ENCODE measurements at regions not wholly inside any gene's neighbourhood (a gene's known extent, or its start where the extent isn't known, plus 50 kb on each side); places are given as distances from the start of the nearest gene placed in this dataset.
"Not testable (repeated sequence)": the region's sequence is repeated elsewhere in the genome, so short reads cannot be mapped to it uniquely, and the experiment has no call there.

DNA sequence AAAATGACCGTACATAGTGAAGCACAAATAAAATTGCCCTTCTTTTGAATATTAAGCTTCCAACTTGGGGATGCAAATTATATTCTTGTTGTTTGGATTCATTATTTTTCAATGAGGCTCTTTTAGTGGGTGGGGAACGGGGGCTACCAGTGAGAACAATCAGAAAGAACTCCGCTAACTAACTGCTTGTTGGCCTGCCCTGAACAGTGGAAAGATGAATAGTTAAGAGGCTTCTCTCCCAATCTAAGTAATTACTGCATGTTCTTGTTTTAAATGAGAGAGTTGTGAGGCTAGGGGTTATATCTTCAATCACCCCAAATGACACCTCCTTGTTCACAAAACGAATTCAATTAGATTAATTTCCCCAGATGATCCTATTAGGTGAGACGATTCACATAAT is 322.0 kb downstream of the FAT3 start:
- DNase-seq: no peak

DNA sequence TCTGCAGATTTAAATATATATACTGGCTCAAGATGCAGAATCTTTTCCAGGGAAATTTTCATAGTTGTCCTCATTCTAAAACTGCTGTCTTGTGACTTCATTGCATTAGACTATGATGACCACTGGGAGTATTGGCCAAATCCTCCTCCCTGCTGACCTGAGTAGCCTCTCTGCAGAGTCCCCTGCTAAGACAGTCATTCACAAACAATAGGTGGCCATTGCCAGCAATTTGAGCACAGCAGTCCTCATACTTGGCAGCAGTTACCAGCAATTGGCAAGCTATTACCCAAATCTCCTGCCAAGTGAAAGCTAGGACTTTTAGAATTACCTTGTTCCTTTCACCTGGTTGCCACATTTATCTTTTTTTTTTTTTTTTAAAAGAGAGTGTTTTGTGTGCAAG is 325.8 kb downstream of the FAT3 start:
- DNase-seq: no peak

DNA sequence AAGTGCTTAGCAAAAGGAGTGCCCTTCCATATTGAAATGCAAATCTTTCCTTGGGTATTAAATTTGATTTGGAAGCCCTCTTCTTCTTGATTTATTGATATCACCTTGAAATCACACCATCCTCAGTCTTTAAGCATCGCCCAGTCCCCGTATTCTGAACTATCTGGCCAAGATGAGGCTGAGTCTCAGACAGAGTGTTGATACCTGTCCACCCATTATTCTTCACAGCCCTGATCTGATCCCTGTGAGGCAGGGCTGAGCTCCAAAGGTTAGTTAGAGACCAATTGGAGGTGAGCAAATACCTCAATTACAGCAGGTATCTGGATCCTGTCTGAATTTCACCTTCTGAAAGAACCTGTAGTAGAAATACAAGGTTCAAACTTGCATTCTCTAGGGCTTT is 326.3 kb downstream of the FAT3 start:
- no peak for DNase-seq

DNA sequence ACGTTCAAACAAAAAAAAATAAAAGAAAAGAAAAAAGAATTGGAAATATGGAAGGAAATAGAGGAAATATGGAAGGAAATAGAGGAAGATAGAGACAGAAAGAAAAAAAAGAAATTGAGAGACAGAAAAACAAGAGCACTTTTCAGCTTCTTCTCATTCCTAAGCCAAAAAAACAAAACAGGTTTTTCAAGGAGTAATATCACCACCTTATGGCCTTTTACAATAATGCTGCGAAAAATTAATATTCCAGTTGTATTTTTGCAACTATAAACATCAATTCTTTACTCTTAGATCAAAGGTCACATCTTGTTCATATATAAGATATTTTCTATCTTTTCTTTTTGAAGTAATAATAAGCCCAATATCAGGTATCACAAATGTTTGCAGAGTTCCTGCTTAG is 328.3 kb downstream of the FAT3 start:
- no peak for DNase-seq

DNA sequence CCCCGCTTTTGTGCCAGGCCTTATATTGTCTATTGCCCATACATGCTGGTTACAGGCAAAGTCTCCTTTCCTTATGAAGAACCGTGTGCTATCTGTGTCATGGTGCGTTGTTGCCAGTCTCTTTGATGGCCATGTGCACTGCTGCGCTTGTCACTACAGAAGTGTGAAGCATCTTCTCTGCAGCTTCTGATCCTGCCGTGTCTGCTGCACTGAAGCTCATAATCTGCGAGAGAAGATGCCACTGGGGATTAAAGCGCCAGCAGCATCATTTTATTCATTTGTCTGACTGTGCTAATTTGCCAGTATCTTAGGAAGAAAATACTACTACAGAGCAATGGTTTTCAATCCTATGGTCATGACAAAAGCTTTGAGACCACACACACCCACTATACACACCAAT is 330.1 kb downstream of the FAT3 start:
- no peak for DNase-seq

DNA sequence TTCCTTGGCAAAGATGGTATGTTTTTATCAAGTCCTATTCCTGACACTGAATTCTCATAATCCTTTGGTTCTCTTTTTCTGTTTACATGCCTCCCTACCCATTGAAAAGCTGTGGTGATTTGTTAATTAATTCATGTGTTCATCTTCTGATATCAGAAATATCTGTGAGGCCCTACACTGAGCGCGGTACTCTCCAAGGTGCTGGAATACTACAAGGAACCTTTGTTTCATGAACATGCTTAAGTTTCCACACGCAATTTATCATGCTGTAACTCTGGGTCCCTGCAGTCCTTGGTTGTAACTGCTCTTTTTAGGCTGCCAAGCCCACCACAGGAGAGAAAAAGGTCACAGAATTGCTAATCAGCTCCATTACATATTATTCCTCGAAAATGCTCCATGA is 331.8 kb downstream of the FAT3 start:
- no peak for DNase-seq

DNA sequence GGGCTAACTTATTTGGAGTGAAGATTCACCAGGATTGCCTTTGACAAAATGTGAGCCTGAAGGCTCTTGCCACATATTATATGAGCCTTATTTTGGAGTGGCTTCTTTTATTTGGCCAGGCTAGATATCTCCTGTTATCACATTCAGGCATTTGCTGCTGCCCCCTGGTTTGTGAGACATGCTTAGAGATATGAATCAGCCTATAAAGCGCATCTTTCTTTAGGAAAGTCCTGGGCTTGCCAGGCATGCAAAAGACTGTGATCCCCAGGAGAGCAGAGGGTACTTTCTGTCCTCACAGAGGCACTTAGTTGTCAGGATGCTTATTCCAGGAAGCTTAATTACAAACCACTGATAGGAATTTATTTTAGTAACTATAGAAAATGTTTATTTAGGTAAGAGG is 333.3 kb downstream of the FAT3 start:
- DNase-seq: no peak

DNA sequence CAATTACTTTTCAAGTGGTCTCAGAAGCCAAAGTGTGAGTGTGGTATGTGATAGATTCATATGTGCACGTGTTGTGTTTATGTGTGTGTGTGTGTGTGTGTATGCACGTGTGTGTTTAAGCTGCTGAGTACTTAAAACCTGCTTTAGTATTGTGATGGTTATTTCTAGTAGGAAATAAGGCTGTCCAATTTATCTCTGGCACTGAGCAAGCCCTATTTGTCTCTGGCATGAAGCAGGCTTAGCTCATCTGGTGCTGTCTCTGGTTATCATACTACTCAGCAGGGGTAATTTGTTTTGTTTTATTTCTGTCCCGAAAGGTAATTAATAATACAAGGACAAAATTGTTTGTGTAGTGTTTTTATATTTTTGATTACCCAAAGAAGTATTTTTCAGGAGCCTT is 333.7 kb downstream of the FAT3 start:
- no peak for DNase-seq

DNA sequence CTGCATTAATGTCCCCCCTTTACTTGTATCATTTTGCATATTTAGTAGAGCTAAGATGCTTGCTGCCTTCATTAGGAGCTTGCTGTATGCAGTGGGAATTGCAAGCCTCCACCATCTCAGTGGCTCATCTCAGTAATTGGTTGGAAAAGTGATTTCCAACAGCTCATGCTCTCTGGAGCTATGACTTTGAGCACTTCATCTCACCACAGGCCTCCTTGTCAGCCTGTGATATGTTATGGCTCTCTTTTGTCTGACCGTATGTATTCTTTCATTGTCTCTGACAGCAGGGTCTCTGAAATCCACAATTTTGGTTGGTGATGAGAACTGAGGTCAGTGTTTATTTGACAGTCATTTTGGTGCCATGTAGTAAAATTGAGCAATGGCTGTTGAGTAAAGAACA is 345.1 kb downstream of the FAT3 start:
- DNase-seq: no peak

DNA sequence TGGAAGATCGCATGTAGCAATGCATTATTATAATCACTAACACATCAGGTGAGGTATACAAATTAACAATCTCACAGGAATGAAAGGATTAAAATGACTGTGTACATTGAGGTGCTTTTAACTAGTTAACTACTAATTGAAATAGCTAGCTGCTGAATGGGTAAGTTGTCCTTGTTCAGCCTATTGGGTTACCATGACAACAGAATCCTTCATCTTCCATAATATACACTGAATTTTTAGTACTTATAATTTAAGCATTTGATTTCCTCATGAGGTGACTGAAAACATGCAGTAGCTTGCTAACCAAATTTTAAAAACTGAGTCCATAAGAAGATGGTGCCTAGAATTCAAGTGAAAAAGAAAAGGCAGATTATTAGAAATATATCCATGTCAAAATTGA is 347.9 kb downstream of the FAT3 start:
- no peak for DNase-seq

DNA sequence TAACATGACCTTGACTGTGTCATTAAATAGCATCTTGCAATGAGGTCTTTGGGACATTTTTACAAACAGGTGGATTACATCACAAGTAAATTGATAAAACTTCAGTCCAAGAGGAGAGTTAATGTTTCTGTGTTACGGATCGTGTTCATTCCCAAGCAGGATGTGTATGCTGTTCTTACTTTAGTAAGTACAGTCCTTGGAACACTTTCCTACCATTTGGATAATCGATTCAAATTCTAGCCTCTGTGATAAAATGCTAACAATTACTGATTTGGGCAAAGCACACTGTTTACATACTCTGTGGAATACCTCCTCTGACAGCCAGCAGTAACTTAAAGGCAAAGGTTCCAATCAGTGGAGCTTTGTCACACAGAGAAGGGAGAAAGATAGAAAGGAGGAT is 351.7 kb downstream of the FAT3 start:
- DNase-seq: no peak

DNA sequence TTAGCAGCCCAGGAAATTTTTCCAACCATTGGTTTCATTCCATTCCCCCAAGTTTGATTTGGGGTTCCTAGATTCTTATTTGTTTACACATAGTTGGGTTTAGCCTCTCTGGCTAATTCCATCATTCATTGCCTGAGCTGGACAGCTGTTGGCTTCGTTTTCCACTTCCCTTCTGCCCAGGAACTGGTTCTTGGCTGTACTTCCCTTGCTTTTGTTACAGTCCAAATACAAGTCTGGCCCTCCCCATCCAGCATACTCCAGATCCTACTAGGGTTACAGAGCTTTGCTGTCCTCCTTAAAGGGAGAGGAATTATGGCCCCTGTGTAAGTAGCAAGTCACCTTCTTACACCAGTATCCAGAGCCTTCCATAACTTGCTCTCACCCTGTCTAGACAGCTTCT is 356.3 kb downstream of the FAT3 start:
- no peak for DNase-seq

DNA sequence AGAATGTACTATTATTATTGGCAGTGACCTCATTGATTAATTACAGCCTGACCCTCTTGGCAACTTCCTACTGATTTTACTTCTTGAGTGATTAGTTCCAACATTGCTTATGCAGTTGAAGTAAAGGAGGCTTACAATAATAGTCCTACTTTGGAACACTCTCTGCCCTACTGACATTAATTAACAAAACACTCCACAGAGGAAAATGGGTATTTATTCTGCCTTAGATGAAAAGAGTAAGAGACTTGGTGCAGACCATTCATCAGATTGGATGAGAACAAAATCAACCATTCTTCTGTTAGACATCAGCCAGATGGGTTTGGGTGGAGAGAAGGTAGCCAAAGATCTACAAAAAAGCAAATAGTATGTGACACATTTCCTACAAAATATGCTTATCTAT is 363.8 kb downstream of the FAT3 start:
- DNase-seq: no peak

DNA sequence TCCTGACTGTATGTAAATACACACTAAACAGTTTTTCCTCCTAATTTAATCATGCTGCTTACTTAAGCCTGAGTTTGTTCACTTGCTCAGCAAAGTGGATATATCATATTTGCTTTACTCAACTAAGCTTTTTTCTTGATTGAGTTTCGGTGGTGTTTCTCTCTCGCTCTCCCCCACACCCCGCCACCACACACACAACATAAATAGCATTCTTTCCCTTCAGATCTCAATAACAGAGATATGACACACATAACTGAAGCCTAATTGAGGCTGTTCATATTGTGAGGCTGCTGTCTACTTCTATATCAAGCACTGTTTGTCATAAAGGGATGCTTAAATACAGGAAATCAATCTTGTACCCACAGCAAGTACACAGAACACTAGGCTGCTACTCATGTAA is 364.9 kb downstream of the FAT3 start:
- DNase-seq: no peak

DNA sequence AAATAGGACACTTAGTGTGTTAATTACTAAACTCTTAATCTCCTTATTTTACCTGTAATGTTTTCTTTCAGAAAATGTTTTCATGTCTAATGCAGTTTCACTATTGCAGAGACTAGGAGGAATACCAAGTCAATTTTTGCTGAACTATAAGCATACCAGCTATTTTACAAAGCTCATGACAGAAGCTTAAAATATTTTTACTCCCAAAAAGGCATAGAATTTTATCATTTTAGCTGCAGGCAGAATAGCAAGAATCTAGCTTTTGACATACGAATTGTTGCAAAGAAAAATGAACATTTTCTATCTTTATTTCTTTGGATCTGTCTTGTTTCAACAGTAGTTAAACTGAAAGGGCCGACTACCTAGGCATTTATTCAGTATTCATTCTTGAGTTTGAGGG is 366.9 kb downstream of the FAT3 start:
- no peak for DNase-seq

DNA sequence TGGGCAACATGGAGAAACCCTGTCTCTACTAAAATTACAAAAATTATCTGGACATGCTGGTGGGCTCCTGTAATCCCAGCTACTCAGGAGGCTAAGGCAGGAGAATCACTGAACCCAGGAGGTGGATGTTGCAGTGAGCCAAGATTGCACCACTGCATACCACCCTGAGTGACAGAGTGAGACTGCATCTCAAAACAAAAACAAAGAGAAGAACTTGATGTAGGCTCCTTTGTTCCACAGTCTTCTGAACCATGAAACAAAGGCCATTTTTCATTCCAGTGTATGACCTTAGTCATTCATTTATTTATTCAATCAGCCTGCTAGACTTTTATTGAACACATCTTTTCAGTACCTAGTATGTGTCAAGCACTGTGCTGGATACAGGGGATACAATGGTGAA is 369.6 kb downstream of the FAT3 start:
- DNase-seq: no peak

DNA sequence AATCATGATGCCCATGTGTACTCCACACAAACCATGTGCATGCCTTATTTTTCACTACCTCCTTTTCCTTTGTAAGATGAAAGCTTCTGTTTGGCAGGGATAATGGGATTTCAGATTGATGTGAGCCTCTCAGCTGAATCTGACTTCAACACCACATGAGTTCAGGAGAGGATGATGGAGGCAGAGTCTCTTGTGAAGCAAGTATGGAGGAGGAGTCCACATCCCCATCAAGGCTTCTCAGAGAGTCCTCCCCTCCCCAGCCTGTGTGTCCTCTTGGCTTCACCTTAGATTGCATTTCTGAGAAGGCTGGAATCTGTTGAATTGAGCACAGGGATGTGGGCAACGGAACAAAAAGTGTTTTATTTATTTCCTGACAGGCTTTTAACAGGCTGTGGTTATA is 370.4 kb downstream of the FAT3 start:
- no peak for DNase-seq

DNA sequence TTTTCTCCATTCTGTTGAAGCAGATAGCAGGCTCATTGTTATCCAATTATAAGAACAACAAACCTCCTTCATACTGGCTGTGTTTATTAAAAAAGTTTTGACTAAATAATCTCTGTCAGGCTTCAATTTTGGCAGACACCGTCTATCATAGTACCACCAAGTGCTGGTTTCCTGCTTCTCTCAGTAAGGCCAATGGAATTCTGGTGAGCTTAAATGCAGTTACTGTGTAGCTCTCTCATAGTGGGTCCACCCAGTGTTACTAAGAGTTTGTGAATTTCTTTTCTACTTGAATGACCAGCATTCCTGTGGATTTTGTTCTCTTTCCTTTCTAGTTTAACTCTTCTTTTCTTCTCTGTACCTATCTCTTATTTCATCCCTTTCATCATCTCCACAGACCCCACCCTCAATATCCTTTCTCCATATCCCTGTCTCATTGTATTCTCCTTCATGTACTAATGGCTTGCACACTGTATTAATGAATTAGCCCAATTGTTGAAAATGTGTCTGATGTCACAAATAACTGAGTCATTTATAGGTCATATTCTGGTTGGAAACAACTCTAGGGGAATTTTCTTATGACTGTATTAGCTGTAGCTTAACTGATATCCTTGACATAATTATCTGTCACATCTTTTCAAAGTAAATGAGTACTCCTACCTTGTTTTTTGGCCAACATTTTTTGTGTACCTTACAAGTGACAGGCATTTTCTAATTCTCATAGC is 372.1 kb downstream of the FAT3 start:
- no peak for DNase-seq

DNA sequence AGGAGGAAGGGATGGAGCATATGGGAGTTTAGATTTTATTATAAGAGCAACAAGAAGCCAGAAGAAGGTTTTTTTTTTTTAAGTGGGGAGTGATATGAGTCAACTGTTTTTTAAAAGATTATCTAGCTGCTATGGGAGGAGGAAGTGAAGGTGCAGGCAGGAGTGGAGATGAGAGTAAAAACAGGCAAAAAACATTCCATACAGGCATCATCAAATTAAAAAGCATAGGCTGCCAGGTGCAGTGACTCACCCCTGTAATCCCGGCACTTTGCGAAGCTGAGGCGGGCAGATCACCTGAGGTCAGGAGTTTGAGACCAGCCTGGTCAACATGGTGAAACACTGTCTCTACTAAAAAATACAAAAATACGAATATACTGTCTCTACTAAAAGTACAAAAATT is 368.4 kb upstream of the MTNR1B start:
- no peak for DNase-seq

DNA sequence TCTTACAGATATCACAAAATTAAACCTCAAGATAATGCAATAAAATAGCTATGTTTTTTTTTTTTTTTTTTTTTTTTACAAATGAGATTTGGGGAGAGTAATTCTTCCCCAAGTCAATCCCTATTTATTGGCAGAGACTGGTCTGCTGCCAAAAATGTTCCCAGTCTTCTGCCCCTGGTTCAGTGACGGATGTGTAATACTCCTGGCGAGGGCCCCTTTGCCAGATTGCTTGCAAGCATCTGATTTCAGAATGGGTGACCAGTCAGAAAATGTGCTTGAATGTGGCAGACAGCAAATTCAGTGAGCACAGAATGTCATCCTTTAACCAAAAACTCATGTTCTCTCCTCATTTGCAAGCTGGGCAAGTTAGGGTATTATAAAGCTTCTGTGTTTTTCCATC is 363.8 kb upstream of the MTNR1B start:
- DNase-seq: no peak

DNA sequence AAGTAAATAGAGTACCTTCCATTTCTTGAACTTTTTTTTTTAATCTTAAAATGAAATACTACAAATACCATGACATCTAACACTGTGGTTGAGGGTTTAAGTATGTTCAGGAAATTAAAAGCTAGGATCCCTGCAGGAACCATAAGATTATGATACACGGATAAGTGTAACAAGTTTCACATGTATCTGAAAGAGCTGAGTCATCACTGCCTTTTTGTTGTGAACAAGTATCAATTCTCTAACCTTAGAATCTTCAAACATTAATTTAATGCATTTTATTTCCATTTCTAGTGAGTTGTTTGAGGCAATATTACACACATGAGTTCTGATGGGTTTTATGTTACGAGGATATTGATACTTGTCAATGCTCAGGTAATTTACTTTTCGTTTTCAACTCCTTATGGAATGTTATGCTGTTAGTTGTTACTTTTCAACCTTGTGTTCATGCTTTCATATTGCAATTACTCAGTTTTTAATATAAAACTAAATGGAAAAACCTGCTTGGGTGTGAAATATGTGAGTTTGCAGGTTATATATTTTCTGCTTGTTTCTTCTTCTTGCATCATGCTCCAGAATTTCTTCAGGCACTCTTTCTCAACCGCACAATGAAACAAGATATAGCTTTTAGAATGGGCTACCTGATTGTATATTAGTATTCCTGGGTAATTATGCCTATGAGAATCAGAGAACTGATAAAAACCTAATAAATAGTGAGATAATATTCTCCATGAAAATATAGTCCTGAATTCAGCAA is 361.3 kb upstream of the MTNR1B start:
- DNase-seq: no peak

DNA sequence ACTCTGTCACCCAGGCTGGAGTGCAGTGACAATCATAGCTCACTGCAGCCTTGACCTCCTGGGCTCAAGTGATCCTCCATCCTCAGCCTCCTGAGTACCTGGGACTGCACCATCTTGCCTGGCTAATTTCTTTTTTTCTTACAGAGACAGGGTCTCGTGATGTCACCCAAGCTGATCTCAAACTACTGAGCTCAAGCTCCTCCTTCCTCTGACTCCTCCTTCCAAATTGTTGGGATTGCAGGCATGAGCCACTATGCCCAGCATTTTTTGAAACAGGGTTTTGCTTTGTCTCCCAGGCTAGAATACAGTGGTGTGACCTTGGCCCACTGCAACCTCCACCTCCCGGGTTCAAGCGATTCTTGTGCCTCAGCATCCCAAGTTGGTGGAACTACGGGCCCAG is 358.3 kb upstream of the MTNR1B start:
- DNase-seq: no peak

DNA sequence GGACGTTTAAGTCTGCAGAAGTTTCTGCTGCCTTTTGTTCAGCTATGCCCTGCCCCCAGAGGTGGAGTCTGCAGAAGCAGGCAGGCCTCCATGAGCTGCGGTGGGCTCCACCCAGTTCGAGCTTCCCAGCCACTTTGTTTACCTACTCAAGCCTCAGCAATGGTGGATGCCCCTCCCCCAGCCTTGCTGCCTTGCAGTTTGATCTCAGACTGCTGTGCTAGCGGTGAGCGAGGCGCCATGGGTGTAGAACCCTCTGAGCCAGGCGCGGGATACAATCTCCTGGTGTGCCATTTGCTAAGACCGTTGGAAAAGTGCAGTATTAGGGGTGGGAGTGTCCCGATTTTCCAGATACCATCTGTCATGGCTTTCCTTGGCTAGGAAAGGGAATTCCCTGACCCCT is 351.4 kb upstream of the MTNR1B start:
- not testable (repeated sequence) for DNase-seq

DNA sequence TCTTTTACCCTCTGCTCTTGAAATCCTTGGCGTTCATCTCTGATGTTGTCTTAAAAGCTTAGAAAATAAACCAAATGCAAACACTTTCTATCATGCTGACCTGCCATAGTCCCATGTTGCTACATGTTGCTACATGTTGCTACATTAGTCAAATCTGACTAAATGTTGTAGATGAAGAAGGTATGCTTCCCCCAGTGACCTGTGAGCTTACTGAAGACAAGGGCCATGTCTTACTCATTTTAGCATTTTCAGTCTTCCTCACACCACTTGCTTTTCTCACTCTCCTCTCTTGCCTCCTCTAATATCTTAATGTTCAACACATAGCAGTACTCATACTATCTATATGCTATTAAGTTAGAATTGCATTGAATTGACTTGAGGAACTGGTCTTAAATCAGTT is 346.4 kb upstream of the MTNR1B start:
- DNase-seq: no peak

DNA sequence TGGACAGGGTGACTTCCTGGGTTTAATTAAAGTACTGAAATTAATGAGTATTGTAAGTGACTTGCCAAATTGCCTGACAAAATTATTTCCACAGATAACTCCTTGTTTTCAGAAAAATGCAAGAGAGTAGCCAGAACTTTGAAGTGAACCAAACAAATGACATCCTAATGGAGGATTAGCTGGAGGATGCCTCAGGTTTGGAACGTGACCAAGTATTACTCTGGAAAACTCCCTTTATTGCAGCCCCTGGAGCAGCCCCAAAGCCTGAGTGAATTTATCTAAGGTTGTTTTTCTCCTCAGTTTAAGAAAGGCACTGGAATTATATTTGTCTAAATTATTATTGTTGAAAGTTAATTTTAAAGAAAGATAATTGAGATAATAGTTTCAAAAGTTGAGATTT is 343.6 kb upstream of the MTNR1B start:
- DNase-seq: no peak

Data from islet precursor cell (in vitro differentiated cells).